HL-60 (cell line): ENCODE measurements at regions not wholly inside any gene's neighbourhood (a gene's known extent, or its start where the extent isn't known, plus 50 kb on each side); places are given as distances from the start of the nearest gene placed in this dataset.

Source experiments
- GABPA ChIP-seq: IDR thresholded peaks from 2 replicates; pipeline ENCODE4 v1.6.1; 2012; ENCODE audit warnings: low read depth
- POLR2AphosphoS5 ChIP-seq: IDR thresholded peaks from 2 replicates; pipeline ENCODE4 v1.6.1; 2012; ENCODE audit warnings: low read depth
- SPI1 ChIP-seq: IDR thresholded peaks from 2 replicates; pipeline ENCODE4 v1.6.1; 2012; ENCODE audit warnings: low read depth, mild to moderate bottlenecking, borderline replicate concordance
- TF ChIP-seq, protein P1 (sequence below): IDR thresholded peaks from one replicate; pipeline ENCODE4 v1.5.1; 2011; ENCODE audit warnings: low read length, control low read depth, inconsistent platforms; ENCODE audit not compliant: insufficient read depth
- TF ChIP-seq, protein P2 (sequence below): IDR thresholded peaks from 2 replicates; pipeline ENCODE4 v1.6.1; 2012; ENCODE audit warnings: low read depth; ENCODE audit not compliant: insufficient replicate concordance

DNA sequence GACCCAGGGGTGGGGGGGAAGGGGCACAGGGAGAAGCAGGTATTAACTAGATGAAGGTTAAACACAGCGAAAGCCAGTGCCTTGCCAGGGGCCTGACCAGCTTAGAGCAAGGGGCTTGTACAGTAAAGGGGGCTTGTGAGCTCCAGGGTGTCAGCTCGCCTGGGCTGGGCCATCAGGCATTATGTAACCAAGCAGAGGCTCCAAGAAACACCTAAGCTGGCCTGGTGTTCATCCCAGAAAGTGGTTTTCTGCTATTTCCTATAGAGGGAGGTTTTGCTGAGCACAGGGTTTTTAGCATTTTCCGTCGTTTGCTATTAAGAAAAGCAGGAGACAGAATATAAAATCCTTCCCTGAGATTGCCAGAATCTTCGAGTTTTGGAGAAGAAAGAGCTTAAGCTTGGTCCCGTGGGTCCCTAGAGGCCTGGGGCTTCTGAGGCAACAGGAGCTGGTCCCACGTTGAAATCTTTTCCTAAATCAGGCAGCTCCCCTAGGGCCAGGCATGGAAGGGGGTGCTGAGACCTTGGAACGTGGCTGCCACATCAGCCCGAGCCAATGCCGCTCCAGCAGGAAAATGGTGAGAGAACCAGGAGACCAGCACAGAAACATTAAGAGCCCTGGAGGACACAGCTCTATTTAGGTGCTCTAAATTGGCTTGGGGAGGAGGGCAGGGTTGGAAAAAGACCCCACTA is 71.4 kb downstream of the ISG20 start:
- TF ChIP-seq, protein P1, sequence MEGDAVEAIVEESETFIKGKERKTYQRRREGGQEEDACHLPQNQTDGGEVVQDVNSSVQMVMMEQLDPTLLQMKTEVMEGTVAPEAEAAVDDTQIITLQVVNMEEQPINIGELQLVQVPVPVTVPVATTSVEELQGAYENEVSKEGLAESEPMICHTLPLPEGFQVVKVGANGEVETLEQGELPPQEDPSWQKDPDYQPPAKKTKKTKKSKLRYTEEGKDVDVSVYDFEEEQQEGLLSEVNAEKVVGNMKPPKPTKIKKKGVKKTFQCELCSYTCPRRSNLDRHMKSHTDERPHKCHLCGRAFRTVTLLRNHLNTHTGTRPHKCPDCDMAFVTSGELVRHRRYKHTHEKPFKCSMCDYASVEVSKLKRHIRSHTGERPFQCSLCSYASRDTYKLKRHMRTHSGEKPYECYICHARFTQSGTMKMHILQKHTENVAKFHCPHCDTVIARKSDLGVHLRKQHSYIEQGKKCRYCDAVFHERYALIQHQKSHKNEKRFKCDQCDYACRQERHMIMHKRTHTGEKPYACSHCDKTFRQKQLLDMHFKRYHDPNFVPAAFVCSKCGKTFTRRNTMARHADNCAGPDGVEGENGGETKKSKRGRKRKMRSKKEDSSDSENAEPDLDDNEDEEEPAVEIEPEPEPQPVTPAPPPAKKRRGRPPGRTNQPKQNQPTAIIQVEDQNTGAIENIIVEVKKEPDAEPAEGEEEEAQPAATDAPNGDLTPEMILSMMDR: no peak
- TF ChIP-seq, protein P2, sequence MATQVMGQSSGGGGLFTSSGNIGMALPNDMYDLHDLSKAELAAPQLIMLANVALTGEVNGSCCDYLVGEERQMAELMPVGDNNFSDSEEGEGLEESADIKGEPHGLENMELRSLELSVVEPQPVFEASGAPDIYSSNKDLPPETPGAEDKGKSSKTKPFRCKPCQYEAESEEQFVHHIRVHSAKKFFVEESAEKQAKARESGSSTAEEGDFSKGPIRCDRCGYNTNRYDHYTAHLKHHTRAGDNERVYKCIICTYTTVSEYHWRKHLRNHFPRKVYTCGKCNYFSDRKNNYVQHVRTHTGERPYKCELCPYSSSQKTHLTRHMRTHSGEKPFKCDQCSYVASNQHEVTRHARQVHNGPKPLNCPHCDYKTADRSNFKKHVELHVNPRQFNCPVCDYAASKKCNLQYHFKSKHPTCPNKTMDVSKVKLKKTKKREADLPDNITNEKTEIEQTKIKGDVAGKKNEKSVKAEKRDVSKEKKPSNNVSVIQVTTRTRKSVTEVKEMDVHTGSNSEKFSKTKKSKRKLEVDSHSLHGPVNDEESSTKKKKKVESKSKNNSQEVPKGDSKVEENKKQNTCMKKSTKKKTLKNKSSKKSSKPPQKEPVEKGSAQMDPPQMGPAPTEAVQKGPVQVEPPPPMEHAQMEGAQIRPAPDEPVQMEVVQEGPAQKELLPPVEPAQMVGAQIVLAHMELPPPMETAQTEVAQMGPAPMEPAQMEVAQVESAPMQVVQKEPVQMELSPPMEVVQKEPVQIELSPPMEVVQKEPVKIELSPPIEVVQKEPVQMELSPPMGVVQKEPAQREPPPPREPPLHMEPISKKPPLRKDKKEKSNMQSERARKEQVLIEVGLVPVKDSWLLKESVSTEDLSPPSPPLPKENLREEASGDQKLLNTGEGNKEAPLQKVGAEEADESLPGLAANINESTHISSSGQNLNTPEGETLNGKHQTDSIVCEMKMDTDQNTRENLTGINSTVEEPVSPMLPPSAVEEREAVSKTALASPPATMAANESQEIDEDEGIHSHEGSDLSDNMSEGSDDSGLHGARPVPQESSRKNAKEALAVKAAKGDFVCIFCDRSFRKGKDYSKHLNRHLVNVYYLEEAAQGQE: no peak
- TF ChIP-seq POLR2AphosphoS5: no peak
- TF ChIP-seq SPI1: no peak
- no peak for TF ChIP-seq GABPA
